ENCODE measurements at regions not wholly inside any gene's neighbourhood (a gene's known extent, or its start where the extent isn't known, plus 50 kb on each side); places are given as distances from the start of the nearest gene placed in this dataset.

DNA sequence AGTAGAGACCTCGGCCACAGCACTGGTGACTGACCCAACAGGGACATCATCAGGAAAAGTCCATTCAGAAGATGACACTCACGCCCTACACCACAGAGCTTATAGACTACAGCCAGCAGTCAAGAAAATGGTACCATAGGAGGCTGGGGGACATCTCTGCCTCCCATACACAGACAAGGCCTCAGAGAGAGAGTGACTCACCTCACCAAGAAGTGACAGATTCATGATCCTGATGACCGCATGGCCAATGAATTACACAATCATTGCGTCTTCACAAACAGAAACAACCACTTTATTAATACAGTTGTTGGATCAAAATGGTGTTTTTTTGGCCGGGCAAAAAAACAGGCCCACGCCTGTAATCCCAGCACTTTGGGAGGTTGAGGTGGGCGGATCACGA is 260.8 kb upstream of the TSHZ3 start:
- no peaks in the 10 kb centered on the region for H3K9me3 ChIP-seq (ENCODE audit: control insufficient read depth in 2 of 2, low read length in 2 of 2)
- no peak overlapping the region for H3K4me3 ChIP-seq (ENCODE audit: low read length in 2 of 2)
- no peaks in the 10 kb centered on the region for H3K27me3 ChIP-seq (ENCODE audit: control insufficient read depth in 2 of 2, insufficient read depth in 2 of 2, low read length in 2 of 2)
- H3K9ac ChIP-seq (ENCODE audit: low read depth in 1 of 2, low read length in 2 of 2): no peak overlapping the region
- H3K4me1 ChIP-seq (ENCODE audit: control insufficient read depth in 2 of 2, insufficient read depth in 2 of 2, low read length in 2 of 2): no peaks in the 10 kb centered on the region
- no peak overlapping the region for H3K27ac ChIP-seq (ENCODE audit: low read depth in 2 of 2, low read length in 2 of 2)
- no peaks in the 10 kb centered on the region for H3K36me3 ChIP-seq (ENCODE audit: control insufficient read depth in 2 of 2, insufficient read depth in 2 of 2, low read length in 2 of 2)

DNA sequence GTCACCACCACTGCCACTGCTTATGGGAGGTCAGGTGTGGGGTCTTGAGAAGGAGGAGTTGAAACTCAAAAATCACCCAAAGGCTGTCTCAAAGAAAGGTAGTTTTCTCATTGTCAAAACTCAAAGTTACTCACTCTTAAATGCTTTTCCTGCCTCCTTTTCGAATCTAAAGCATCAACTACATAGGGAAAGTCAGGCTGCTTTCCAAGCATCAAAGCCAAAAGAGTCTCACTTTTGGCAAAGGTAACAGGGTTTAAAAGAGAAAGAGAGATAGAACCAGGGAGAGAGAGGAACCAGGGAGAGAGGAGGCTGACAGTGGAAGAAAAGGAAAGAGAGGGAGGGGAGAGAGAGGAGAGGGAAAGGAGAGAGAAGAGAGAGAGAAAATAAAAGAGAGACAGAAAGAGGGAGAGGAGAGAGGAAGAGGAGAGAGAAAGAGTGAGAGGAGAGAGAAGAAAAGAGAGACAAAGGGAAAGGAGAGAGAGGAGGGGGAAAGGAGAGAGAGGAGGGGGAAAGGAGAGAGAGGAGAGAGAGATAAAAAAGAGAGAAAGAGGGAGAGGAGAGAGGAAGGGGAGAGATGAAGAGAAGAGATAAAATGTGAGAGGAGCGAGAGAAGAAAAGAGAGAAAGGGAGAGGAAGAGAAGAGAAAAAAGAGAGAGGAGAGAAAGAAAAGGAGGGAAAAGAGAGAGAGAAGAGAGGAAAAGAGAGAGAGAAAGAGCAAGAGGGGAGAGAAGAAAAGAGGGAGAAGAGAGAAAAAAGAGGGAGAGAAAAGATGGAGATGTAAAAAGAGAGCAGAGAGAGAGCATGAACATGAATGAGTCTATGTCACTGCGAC is 262.0 kb upstream of the TSHZ3 start:
- Histone ChIP-seq H3K27ac (ENCODE audit: low read depth in 2 of 2, low read length in 2 of 2) (no peak overlapping the region), H3K9ac (ENCODE audit: low read depth in 1 of 2, low read length in 2 of 2) (no peak overlapping the region), H3K36me3 (ENCODE audit: control insufficient read depth in 2 of 2, insufficient read depth in 2 of 2, low read length in 2 of 2) (no peaks in the 10 kb centered on the region), H3K4me1 (ENCODE audit: control insufficient read depth in 2 of 2, insufficient read depth in 2 of 2, low read length in 2 of 2) (no peaks in the 10 kb centered on the region), H3K27me3 (ENCODE audit: control insufficient read depth in 2 of 2, insufficient read depth in 2 of 2, low read length in 2 of 2) (no peaks in the 10 kb centered on the region), H3K9me3 (ENCODE audit: control insufficient read depth in 2 of 2, low read length in 2 of 2) (no peaks in the 10 kb centered on the region), H3K4me3 (ENCODE audit: low read length in 2 of 2) (no peak overlapping the region)

DNA sequence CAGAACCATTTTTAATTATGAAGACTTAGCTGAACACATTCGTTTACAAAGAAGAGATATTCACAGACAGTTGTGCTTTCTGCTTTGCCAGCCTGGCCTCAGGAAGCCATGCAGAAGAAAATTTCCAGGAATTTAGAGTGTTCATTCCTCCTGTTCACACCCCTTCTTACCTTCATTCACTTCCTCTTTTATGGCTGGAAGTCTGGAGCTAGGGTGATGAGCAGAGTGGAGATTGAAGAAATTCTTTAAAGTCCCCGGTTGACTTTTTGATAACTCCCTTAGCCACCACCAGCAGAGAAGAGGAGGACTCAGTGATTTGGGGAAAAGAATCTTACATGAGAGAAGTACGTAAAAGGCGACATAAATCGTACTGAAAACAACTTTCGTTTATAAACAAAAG is 263.6 kb upstream of the TSHZ3 start:
- no peak overlapping the region for H3K9ac ChIP-seq (ENCODE audit: low read depth in 1 of 2, low read length in 2 of 2)
- no peaks in the 10 kb centered on the region for H3K36me3 ChIP-seq (ENCODE audit: control insufficient read depth in 2 of 2, insufficient read depth in 2 of 2, low read length in 2 of 2)
- no peaks in the 10 kb centered on the region for H3K9me3 ChIP-seq (ENCODE audit: control insufficient read depth in 2 of 2, low read length in 2 of 2)

DNA sequence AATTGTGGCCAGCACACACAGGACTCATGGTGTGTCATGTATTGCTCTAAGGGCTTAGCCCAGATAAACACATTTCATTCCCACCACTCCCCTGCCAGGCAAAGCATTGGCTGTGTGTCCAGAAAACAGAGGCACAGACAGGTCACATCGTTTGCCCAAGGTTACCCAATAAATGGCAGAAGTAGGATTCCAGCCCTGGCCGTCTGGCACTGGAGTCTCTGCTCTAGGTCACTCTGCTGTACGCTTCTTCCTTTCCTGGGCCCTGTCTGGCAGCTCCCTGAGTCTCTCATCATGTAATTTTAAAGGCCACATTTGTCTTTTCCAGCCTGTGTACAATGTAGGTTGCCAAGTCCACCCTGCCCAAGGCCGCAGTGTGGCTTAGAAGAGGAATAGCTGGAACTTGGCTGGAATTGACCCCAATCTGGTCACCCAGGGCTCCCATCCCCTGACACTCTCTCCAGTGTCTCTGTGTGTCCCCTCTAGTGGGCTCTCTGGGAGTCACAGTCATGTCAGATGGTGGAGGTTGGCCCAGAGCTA is 264.5 kb upstream of the TSHZ3 start:
- H3K9me3 ChIP-seq (ENCODE audit: control insufficient read depth in 2 of 2, low read length in 2 of 2): no peaks in the 10 kb centered on the region
- H3K9ac ChIP-seq (ENCODE audit: low read depth in 1 of 2, low read length in 2 of 2): no peak overlapping the region
- no peak overlapping the region for H3K27ac ChIP-seq (ENCODE audit: low read depth in 2 of 2, low read length in 2 of 2)
- H3K27me3 ChIP-seq (ENCODE audit: control insufficient read depth in 2 of 2, insufficient read depth in 2 of 2, low read length in 2 of 2): no peaks in the 10 kb centered on the region
- H3K4me3 ChIP-seq (ENCODE audit: low read length in 2 of 2): no peak overlapping the region
- no peaks in the 10 kb centered on the region for H3K36me3 ChIP-seq (ENCODE audit: control insufficient read depth in 2 of 2, insufficient read depth in 2 of 2, low read length in 2 of 2)
- no peaks in the 10 kb centered on the region for H3K4me1 ChIP-seq (ENCODE audit: control insufficient read depth in 2 of 2, insufficient read depth in 2 of 2, low read length in 2 of 2)

More for the DNA sequence above, 263.6 kb upstream of the TSHZ3 start:
- Histone ChIP-seq H3K27ac (ENCODE audit: low read depth in 2 of 2, low read length in 2 of 2) (no peak overlapping the region), H3K27me3 (ENCODE audit: control insufficient read depth in 2 of 2, insufficient read depth in 2 of 2, low read length in 2 of 2) (no peaks in the 10 kb centered on the region), H3K4me3 (ENCODE audit: low read length in 2 of 2) (no peak overlapping the region), H3K4me1 (ENCODE audit: control insufficient read depth in 2 of 2, insufficient read depth in 2 of 2, low read length in 2 of 2) (no peaks in the 10 kb centered on the region)

DNA sequence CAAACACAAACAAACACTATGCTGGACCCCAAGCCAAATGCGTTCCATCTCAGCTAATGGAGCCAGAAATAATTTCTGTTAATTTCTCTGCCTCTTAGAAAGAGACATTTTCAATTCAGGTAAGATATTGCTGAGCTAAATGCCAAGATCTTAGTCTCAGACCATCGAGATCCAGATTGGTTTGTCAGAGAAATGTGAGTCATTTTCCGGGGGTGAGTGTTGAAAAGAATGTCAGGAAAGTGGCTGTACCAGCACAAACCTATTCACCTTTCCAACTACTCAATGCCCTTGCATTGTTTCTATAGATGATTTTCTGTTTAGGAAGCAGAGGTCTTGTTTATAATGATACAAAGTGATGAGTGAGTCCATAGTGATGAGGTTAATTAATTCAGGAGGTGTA is 266.8 kb upstream of the TSHZ3 start:
- no peaks in the 10 kb centered on the region for H3K4me1 ChIP-seq (ENCODE audit: control insufficient read depth in 2 of 2, insufficient read depth in 2 of 2, low read length in 2 of 2)
- H3K36me3 ChIP-seq (ENCODE audit: control insufficient read depth in 2 of 2, insufficient read depth in 2 of 2, low read length in 2 of 2): no peaks in the 10 kb centered on the region
- H3K9ac ChIP-seq (ENCODE audit: low read depth in 1 of 2, low read length in 2 of 2): no peak overlapping the region
- H3K9me3 ChIP-seq (ENCODE audit: control insufficient read depth in 2 of 2, low read length in 2 of 2): no peaks in the 10 kb centered on the region
- H3K27ac ChIP-seq (ENCODE audit: low read depth in 2 of 2, low read length in 2 of 2): no peak overlapping the region
- no peaks in the 10 kb centered on the region for H3K27me3 ChIP-seq (ENCODE audit: control insufficient read depth in 2 of 2, insufficient read depth in 2 of 2, low read length in 2 of 2)
- H3K4me3 ChIP-seq (ENCODE audit: low read length in 2 of 2): no peak overlapping the region

DNA sequence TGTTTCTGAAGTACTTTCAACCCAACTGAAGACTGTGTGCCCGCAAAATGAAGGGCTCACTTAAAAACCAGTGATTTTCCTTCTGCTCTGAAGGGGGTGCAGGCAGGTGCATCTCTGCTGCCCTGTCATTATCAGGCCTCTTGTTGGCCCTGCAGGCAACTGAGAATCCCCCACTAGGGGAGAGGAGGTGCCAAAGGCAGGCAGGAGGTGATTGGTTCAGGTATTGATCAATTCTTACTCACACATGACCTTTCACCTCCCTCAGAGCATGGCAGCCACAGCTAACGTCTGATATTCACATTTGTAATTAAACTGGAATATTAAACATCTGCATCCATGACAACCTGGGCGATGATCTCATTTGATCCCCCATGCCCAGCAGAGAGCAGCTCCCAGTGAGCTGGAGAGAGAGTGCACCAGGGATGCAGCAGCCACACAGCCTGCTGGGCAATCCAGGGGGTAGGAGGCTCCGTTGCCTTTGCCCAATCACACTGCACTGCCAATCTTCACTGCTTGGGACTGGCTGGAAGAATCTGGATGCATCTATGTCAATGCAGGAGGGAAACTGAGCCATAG is 267.9 kb upstream of the TSHZ3 start:
- no peaks in the 10 kb centered on the region for H3K36me3 ChIP-seq (ENCODE audit: control insufficient read depth in 2 of 2, insufficient read depth in 2 of 2, low read length in 2 of 2)
- no peaks in the 10 kb centered on the region for H3K9me3 ChIP-seq (ENCODE audit: control insufficient read depth in 2 of 2, low read length in 2 of 2)
- no peak overlapping the region for H3K4me3 ChIP-seq (ENCODE audit: low read length in 2 of 2)
- H3K4me1 ChIP-seq (ENCODE audit: control insufficient read depth in 2 of 2, insufficient read depth in 2 of 2, low read length in 2 of 2): no peaks in the 10 kb centered on the region
- H3K27me3 ChIP-seq (ENCODE audit: control insufficient read depth in 2 of 2, insufficient read depth in 2 of 2, low read length in 2 of 2): no peaks in the 10 kb centered on the region
- H3K9ac ChIP-seq (ENCODE audit: low read depth in 1 of 2, low read length in 2 of 2): no peak overlapping the region
- no peak overlapping the region for H3K27ac ChIP-seq (ENCODE audit: low read depth in 2 of 2, low read length in 2 of 2)

DNA sequence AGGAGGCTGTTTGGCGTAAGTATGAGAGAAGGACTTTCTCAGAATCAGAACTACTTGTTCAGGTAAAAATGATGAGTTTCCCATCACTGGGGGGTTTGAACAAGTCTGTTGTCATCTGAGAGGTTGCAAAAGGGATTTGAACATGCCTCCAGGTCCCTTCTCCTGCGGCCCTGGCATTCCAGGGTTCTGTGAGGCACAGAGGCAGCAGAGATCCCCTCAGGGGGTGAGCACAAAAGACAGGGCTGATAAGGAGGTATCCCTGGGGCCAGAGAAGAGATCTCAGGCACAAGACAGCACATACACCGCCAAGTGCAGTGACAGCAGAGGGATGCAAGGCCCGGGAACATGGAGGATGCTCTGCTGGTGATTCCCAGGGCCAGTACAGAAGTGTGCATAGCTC is 275.8 kb upstream of the TSHZ3 start:
- Histone ChIP-seq H3K36me3 (ENCODE audit: control insufficient read depth in 2 of 2, insufficient read depth in 2 of 2, low read length in 2 of 2) (no peaks in the 10 kb centered on the region), H3K9me3 (ENCODE audit: control insufficient read depth in 2 of 2, low read length in 2 of 2) (no peaks in the 10 kb centered on the region)

DNA sequence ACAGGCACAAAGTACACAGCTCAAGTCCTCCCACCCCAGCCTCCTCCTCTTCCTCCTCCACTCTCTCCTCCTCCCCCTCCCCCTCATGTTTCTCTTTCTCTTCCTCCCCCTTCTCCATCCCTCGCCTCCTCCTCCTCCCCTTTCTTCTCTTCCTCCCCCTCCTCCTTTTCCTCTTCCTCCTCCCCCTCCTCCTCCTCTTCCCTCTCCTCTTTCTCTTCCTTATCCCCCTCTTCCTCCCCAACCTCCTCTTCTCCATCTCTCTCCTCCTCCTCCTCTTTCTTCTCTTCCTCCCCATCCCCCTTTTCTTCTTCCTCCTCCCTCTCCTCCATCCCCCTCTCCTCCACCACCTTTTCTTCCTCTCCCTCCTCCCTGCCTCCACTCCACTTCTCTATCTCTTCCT is 276.3 kb upstream of the TSHZ3 start:
- Histone ChIP-seq H3K9me3 (ENCODE audit: control insufficient read depth in 2 of 2, low read length in 2 of 2) (no peaks in the 10 kb centered on the region), H3K4me3 (ENCODE audit: low read length in 2 of 2) (no peak overlapping the region), H3K27ac (ENCODE audit: low read depth in 2 of 2, low read length in 2 of 2) (no peak overlapping the region), H3K4me1 (ENCODE audit: control insufficient read depth in 2 of 2, insufficient read depth in 2 of 2, low read length in 2 of 2) (no peaks in the 10 kb centered on the region), H3K27me3 (ENCODE audit: control insufficient read depth in 2 of 2, insufficient read depth in 2 of 2, low read length in 2 of 2) (no peaks in the 10 kb centered on the region), H3K9ac (ENCODE audit: low read depth in 1 of 2, low read length in 2 of 2) (no peak overlapping the region), H3K36me3 (ENCODE audit: control insufficient read depth in 2 of 2, insufficient read depth in 2 of 2, low read length in 2 of 2) (no peaks in the 10 kb centered on the region)

More for the DNA sequence above, 275.8 kb upstream of the TSHZ3 start:
- Histone ChIP-seq H3K27me3 (ENCODE audit: control insufficient read depth in 2 of 2, insufficient read depth in 2 of 2, low read length in 2 of 2) (no peaks in the 10 kb centered on the region), H3K4me1 (ENCODE audit: control insufficient read depth in 2 of 2, insufficient read depth in 2 of 2, low read length in 2 of 2) (no peaks in the 10 kb centered on the region), H3K27ac (ENCODE audit: low read depth in 2 of 2, low read length in 2 of 2) (no peak overlapping the region), H3K9ac (ENCODE audit: low read depth in 1 of 2, low read length in 2 of 2) (no peak overlapping the region), H3K4me3 (ENCODE audit: low read length in 2 of 2) (no peak overlapping the region)

DNA sequence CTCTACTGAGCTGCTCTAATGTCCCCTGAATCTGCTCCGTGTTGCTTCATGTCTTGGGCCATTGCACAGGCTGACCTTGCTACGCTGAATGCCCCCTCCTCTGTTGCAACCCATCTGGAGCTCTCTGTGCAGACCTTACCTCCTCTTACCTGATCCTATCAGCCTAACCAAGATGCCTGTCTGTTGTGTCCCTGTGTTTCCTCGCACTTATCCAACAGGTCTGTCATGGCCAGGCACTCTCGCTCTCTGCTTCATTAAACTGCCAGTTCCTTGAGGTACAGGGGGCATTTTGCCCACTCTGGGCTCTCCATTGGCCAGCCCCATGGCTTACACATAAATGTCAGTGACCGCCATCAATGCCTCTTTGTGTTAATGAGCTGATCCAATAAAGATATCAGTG is 277.7 kb upstream of the TSHZ3 start:
- no peak overlapping the region for H3K27ac ChIP-seq (ENCODE audit: low read depth in 2 of 2, low read length in 2 of 2)
- no peaks in the 10 kb centered on the region for H3K4me1 ChIP-seq (ENCODE audit: control insufficient read depth in 2 of 2, insufficient read depth in 2 of 2, low read length in 2 of 2)
- no peak overlapping the region for H3K9ac ChIP-seq (ENCODE audit: low read depth in 1 of 2, low read length in 2 of 2)
- no peaks in the 10 kb centered on the region for H3K36me3 ChIP-seq (ENCODE audit: control insufficient read depth in 2 of 2, insufficient read depth in 2 of 2, low read length in 2 of 2)
- H3K27me3 ChIP-seq (ENCODE audit: control insufficient read depth in 2 of 2, insufficient read depth in 2 of 2, low read length in 2 of 2): no peaks in the 10 kb centered on the region
- H3K4me3 ChIP-seq (ENCODE audit: low read length in 2 of 2): no peak overlapping the region
- H3K9me3 ChIP-seq (ENCODE audit: control insufficient read depth in 2 of 2, low read length in 2 of 2): no peaks in the 10 kb centered on the region

DNA sequence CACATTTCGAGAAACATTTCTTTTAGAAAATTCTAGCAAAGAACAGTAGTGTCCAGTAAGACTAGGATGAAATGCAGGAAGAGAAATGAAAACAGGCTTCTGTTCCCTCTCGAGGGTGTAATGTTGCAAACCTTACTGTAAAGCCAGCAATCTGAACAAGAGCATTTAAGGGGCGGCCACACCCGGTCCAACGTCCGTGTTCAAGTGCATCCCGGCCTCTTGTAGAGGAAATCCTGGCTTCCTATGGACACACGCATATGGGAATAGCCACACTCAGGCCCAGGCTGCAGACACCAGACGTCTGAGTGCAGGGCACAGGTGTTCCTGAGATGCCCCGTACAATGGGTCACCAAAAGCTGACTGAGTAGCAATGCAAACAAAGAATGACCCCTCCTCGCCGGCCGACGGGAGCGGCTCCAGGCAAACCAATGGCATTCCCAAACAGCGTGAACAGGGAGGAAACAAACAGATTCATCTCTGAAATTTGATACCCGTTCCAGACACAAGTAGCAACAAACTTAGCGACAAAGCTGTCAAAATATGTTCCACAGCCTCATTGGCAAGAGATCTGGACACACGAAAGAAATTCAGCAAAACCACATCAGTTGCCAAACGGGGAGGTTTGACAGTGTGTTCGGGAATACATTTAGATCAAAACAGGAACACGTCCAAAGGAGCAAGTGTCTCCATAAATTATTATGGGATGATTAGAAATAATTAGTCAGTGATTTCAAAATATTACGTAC is 278.6 kb upstream of the TSHZ3 start:
- Histone ChIP-seq H3K9ac (ENCODE audit: low read depth in 1 of 2, low read length in 2 of 2) (no peak overlapping the region), H3K4me1 (ENCODE audit: control insufficient read depth in 2 of 2, insufficient read depth in 2 of 2, low read length in 2 of 2) (no peaks in the 10 kb centered on the region)

More for the DNA sequence above, 278.6 kb upstream of the TSHZ3 start:
- Histone ChIP-seq H3K4me3 (ENCODE audit: low read length in 2 of 2) (no peak overlapping the region), H3K27ac (ENCODE audit: low read depth in 2 of 2, low read length in 2 of 2) (no peak overlapping the region), H3K9me3 (ENCODE audit: control insufficient read depth in 2 of 2, low read length in 2 of 2) (no peaks in the 10 kb centered on the region), H3K27me3 (ENCODE audit: control insufficient read depth in 2 of 2, insufficient read depth in 2 of 2, low read length in 2 of 2) (no peaks in the 10 kb centered on the region), H3K36me3 (ENCODE audit: control insufficient read depth in 2 of 2, insufficient read depth in 2 of 2, low read length in 2 of 2) (no peaks in the 10 kb centered on the region)
